Esophagus mucosa (tissue), 1 donor: ENCODE measurements at regions not wholly inside any gene's neighbourhood (a gene's known extent, or its start where the extent isn't known, plus 50 kb on each side); places are given as distances from the start of the nearest gene placed in this dataset.
A peak's percentile ranks its signal among the peaks of the same experiment; 100 is the strongest.

Experiments used
- ATAC-seq: fragments of 200-7000 bp; cut with Tn5 transposase; one replicate; pipeline ENCODE4 v1.9.1; 2020
- donor health status: DM: yes; HTN: yes; CAD: no.

DNA sequence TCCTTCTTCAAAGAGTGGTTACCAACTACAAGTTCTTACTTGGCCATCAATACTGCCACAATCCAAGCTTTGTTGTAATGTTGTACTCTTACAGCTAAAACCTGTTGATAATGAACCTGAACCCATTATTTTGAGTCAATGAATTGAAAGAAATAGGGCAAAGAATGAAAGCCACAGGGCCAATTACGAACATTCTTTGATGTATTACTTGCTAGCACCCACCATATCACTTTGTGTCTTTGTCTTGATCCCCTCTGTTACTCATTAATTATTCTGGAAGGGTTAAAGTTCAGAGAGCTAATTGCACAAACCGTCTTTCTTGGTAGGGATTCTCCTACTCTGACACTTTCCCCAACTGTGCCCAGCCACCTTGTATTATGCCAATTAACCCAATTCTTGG lies 53.2 kb upstream of the TFEC start:
- no peak for ATAC-seq

DNA sequence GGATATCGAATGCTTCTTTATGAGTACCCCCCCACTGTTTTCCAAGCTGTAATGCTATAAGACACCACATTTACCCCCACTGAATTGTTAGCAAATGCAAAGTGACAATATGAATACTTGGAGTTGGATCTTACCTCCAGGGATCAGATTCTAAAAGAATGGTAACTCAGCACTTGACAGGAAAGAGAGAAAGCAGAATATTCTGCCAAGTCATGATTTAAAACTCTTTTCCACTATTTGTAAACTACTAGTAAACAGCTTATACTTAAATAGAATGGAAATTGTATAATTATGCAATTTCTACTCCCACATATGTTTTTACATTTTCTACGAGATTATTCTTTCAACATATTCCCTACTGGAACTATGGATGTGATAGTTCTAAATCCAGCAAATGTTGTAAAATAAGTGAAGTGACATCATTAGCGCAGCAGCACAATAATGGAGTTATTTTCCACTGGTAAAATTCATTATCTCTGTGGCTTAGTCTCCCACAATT lies 56.0 kb upstream of the TFEC start:
- no peak for ATAC-seq

DNA sequence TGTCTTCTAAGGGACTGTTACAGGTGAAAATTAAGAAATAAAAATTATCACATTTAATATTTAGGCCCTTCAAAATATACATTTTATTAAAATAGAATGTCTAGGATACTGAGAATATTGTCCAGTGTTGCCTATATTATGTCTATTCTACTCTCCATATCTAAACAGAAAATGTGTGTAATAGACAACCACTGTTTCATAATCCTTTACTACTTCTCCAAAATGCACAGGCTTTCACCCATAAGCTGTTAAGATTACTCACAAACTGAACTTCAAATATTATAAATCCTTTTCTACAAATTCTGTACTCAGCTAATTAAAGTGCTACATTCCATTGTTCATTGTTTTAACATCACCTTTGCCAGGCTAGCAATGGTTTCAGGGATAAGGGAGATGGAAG lies 56.7 kb upstream of the TFEC start:
- no peak for ATAC-seq

DNA sequence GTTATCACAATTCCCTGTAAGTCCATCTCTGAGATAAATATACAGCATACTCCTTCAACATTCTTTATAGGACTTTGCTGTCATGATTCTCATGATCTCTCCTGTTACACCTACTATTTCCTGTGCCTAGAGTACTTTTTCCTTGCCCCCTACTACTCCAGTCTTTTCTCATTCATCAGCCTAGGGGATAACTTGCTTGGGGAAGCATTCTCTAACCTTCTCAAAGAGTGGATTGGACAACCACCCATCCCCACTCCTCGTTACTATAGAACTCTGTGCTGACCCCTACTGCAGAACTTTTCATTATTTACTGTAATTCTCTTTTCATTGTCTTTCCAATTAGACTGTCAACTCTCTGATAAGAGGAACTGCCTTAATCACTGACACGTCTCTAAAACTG lies 57.4 kb upstream of the TFEC start:
- ATAC-seq = no peak

DNA sequence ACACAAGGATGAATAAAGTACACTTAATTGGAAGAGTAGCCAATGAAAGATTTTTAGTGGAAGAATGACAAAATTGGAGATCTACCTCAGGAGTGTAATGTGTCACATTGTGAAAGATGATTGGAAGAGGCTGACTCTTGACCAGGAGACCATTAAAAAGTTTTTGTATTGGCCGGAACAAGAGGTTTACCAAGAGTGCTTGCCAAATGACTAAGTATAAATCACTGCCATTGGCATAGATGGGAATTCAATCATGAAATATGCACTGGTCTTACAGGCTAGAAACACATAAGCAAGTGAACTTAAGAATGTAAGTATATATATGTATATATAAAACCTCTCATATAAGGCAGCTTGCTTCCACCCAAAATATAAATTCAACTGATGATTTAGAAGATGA lies 58.7 kb upstream of the TFEC start:
- no peak for ATAC-seq

DNA sequence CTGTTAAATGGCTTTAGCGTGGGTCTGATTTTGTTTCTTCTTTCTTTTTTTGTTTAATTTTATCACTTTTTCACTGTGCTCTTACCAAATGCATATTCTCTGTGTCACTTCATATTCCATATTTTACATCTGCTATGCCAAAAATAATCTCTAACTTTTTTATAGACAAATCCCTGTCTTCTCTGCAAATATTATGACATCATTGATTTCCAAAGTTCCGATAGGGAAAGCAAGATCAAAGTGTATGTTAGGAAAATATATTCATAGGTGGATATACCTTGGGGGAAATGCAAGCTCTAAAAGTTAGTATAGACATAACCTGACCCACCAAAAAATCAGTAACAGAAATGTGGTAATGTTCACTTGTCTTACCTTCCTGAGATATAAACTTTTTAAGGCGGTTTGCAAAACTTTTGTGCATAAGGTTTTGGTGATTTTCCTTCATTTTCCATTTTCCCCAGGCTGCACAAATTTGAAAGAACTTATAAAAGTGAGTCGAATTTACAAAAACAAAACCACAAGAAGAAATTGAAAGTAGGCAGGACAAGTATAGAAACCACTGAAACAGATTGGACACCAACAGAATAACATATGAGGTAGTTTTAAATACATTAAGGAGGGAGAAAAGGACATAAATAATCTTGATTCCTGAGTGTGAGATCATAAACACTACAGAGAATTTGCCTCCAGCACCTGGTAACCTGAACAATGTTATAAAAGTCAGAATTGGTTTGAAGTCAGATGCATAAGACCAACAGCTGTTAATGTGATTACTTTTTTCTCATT lies 63.1 kb upstream of the TFEC start:
- no peak for ATAC-seq

DNA sequence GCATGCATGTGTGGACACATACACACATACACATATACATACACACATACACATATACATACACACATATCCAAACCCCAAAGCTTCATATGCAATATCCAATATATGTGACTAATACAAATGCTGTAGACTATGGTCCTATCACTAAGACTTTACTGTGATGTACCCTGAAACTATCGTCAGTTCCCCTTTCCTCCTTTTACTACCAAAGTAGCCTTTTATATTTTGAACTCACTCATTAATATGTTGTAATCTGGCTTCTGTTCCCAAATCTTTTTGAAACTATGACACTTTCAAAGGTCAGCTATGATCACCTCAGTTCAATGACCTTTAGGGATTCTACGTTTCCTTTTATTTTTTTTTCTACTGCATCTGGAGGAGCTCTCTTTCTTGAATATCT lies 64.8 kb upstream of the TFEC start:
- no peak for ATAC-seq

DNA sequence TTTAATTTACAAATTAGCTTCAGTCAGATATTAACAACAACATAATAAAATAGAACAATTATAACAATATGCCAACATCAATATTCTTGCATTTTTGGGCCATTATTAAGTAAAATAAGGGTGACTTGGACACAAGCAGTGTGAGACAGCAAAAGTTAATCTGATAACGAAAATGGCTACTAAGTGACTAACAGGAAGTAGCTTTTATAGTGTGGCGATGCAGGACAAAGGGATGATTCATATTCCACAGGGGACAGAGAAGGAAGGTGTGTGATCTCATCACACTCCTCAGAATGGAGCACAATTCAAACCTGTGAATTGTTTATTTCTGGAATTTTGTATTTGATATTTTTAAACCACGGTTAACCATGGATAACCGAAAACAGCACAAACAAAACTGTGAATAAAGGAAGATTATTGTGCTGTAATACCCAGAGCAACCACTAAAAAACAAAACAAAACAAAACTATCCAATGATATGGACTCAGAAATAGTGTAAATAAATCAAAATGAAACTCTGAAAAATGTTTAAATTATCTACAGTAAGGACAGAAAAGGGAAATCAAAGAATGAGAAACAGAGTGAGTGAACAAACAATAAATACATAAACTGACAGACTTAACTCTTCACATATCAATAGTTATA lies 66.9 kb upstream of the TFEC start:
- peak; percentile 78 for ATAC-seq

DNA sequence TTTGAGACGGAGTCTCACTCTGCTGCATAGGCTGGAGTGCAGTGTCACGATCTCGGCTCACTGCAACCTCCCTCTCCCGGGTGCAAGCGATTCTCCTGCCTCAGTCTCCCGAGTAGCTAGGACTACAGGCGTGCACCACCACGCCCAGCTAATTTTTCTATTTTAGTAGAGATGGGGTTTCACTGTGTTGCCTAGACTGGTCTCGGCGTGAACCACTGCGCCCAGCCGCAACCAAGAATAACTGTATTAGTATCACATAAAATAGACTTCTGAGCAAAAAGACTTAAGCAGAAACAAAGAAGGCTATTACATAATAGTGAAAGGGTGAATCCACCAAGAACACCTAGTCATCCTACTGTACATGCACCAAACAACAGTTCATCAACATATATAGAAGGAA lies 67.6 kb upstream of the TFEC start:
- no peak for ATAC-seq

DNA sequence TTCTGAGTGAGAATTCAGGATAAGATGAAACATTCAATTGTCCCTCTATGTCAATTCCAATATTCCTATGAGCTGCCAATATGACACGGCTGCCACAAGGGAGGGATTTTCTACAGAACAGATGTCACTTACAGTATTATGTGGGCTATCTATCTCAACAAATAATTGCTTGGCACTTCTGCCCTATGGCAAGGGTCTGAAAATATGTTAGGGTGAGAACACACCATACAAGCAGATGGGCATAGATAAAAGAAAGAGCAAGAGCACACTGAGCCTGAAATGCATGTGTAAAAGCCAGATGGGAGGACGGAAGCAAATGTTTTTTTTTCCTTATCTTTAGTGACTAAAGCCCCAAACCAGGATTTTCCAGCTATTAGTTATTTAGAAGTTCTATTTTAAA lies 70.1 kb upstream of the TFEC start:
- no peak for ATAC-seq

DNA sequence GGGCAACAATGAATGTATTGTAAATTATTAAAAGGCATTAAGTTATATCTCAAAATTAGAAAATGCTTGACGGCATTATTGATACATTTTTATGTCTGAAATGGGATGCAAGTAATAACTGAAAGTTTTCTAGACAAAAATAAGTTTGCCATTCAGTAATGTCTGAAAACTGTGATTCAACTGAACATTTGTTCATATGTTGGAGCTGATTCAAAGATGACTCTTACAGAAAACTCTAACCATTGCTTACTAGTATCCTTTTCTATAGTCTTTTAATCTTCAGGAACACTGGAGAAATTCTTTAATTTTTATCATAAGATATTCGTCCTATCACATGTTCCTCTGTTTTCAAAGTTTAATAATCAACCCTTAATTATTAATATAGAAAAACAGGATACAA lies 71.1 kb upstream of the TFEC start:
- no peak for ATAC-seq

DNA sequence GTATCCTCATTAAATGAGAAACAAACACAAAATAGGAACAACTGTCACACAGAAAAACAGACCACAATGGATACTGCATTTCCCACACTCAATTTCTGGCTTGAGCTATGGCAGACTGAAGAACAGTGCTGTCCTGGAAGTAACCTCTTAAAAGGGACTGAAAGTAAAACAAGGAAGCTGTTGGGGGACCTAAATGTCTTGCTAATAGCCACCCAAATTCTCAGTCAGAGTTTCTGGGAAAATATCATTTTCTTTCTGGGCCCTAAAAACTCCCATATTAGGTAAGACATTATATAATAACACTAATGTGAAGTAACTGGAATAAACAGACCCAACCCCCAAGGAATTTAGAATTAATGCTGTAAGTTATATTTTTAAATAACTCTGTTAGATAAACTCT lies 80.9 kb upstream of the TFEC start:
- ATAC-seq = no peak

DNA sequence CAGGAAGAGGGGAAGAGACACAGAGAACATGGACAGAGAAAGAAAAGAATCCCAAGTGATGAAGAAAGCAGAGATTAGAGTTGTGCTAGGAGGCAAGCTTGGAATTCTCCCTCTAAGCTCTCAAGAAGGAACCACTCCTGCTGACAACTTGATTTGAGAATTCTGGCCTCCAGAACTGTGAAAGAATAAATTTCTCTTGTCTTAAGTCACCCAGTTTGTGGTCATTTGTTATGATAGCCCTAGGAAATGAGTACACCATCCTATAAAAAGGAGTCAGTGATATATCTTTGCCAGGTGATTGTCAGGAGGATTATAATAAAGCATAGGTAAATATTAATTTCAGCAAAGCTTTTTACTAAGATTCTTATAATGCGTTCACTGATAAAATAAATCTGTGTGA lies 82.7 kb upstream of the TFEC start:
- ATAC-seq = no peak

DNA sequence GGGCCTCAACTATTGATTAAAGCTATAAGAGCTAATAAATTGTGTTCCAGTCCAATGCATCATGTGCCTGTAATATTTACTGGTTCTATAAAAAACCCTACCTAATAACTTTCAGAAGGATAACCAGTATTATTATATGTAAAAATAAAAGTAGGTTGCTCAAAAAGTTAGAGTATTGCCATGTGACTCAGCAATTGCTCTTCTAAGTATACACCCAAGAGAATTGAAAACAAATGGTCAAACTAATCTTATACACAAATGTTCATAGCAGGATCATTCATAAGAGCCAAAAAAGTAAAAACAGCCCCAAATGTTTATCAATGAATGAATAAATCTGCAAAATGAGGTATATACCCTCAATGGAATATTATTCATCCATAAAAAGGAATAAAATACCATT lies 89.5 kb upstream of the TES start:
- ATAC-seq = no peak

DNA sequence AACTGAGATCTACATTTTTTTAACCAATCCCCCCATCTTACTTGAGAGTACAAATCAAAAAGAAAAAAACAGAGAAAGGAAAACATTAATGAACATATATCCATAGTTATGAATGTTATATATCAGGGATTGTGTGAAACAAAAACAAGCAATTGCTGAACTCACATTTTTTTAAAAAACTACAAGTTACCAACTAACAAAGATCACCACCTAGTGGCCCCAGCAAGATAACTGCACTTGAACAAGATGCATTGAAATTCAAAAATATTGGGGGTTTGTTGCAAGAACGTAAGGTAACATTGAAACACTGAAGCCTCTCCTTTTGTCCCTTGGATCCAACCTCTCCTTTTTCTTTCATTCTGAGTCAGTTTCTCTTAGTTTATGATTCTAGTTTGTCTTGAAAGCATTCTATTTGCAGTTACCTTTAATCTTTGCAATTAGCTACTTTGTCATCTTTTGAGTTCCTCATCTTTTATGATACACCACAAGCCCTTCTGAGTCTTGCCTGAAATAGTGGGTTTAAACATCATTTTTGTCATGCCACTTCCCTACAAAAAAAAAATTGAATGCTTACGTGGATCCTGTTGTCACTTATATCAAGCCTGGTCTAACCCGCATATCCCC lies 87.3 kb upstream of the TES start:
- no peak for ATAC-seq

DNA sequence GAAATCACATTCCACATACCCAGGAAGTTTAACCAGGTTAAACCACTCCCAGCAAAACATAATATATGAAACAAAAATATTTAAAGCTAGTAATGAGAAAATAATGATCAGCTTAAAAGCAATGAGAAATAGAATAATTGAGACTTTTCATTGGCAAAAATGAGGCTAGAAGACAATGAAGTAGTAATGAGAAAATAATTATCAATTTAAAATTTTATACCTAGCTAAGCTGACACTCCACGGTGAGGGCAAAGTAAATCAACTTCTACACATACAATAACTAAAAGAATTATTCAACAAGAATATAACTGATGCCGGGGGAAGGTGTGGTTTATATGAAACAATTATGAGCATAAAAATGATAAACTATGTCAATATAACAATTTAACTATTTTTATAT lies 82.2 kb upstream of the TES start:
- ATAC-seq = no peak

DNA sequence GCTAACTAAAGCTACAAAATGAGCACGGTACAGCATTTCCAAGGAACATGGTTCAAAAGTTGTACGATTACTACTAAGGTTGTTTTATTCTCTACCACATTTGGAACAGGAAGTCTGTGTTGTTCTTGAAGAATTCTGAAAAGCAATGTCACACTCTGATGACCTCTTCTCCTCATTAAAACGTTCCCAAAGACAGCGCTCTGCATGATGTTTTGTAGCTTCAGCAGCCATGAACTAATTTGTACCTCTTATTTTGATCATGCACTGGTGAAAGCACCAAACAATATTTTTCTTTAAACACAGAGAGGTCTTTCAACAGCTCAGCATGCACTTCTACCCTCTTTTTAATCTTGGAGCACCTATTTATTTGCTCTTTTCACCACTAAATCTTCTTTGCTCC lies 75.0 kb upstream of the TES start:
- ATAC-seq = no peak

DNA sequence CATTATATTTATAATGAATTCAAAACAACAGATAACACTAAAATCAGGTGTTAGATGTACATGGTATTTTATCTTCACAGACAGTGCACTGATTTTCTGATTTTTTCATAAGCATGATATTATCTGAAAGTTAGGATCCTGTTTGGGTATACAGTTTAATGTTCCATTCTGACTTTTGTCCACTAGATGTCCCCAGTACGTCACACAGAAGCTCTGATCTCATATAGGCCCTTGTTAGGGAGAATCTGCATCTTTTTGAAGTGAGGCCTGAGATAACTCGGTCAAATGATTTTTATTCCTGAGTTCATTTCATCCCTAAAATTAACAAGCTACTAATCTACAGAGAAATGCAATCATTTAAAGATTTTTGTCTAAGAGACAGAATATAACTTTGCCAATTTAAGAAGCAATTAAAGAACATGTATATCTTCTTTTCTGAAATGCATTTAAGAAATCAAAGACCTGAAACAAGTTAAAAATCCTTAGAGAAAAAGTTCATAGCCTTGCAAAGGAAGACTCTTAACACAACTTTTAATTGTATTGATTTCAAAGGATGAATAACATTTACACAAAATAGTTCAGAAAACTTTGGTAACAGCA lies 72.0 kb upstream of the TES start:
- peak; percentile 82 for ATAC-seq

DNA sequence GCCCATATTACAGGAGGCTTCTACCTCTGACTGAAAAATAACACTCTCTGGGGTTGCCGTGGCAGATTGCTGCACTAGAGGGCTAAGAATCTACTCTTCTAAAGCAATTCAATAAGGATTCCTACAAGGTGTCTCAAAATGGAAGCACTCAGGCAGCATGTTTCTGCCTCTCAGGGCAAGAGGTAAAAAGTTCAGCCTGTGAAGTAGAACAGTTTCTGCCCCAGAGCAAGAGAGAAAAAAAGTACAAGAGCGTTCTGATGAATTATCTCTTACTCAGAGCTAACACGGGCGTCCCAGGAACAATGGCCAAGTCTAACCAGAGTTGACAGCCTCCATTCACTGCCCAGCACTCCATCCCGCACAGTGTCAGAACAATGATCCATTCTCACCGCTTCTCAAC lies 71.3 kb upstream of the TES start:
- ATAC-seq = peak; percentile 85

DNA sequence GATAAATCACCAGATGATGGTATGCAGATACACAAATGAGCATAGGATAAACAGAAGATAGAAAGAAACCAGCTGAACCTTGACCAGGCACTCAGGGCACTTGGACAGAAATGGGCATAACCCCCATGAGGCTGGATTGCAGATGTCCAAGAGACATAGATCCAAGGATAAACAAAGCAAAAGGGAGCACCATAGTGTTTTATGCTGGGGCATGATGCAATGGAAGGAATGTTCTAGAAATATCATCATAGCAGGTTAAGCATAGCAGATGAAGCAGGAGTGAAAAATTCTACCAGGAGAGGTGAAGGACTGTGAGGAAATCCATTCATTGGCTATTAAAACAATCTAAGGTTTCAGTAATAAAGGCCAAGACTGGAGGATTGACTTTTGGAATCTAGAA lies 70.5 kb upstream of the TES start:
- ATAC-seq = no peak

DNA sequence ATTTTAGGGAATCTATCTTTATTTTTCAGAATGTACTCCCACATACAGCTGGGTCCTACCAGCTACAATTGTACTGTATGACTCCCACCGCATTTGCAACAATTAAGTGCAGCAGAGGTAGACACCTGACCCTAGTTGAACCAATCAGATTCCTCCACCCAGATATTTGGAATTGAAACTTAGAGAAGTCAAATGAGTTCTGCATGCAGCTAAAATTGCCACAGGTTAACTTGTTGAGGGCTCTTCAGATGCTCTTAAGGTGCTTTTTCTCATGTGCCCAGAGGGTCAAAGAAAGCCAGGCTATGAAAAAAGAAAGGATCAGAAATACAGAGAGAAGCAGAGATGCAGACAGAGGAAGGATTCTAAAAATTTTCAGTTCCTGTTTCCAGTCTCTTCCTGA lies 68.0 kb upstream of the TES start:
- ATAC-seq = no peak

DNA sequence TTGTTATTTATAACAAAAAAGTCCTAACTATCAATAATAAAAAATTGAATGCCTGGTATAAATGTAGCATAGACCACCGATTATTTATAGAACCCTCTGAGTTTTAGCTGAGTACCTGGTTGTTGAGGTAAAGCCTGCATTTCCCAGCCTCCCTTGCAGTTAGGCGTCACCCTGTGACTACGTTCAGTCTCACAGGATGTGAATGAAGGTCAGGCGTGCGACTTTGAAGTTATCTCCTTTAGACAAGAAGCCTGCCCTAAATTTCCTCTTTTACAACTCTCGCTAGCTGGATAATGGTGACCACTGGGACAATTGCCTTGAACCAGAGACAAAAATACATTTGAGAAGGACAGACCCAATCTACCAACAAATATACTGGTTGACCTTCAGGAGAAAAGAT lies 67.5 kb upstream of the TES start:
- no peak for ATAC-seq

DNA sequence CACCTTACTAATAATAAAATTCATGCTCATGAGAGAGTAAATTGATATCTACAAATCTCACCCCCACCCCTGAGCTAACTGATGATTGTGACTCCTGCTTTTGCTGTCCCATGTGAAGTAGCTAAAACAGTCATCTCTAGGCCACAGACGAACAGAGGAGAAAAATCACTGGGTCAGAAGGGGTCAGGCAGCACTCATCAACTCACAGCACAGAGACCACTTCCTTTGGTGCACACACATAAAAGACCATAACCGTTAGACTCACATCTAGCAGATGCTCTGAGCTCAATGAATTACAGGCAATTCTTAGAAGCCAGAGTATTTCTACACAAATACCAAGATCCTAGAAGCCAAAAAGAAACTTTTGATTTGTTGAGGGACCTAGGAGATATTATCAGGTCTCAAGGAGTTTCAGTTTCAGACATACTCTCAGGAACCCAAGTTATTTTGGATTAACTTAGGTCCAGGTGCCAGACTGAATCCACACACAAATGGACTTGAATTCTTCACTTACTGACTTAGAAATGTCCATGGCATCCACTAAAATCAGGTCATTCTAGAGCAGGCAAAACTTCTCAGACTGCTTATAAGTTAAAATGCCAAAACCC lies 65.0 kb upstream of the TES start:
- ATAC-seq = no peak
